HG03108 (cell line): ENCODE measurements at regions not wholly inside any gene's neighbourhood (a gene's known extent, or its start where the extent isn't known, plus 50 kb on each side); places are given as distances from the start of the nearest gene placed in this dataset.
A peak's percentile ranks its signal among the peaks of the same experiment; 100 is the strongest.
"Not testable (repeated sequence)": the region's sequence is repeated elsewhere in the genome, so short reads cannot be mapped to it uniquely, and the experiment has no call there.

ENCODE experiments used
- ATAC-seq: cut with Tn5 transposase; IDR thresholded peaks from one replicate; pipeline ENCODE4 v1.9.1; 2021; ENCODE audit warnings: moderate library complexity; ENCODE audit not compliant: unreplicated experiment

- ATAC-seq = no peak
These were observed 159.4 kb upstream of the KBTBD8 start for GRCh38 chr3:66838704-66839103.

- no peak for ATAC-seq
These were observed 158.6 kb upstream of the KBTBD8 start for GRCh38 chr3:66839508-66839907.

- not testable (repeated sequence) for ATAC-seq
These were observed 155.2 kb upstream of the KBTBD8 start for GRCh38 chr3:66842761-66843464.

GRCh38 chr3:66851894-66852613 is 146.1 kb upstream of the KBTBD8 start:
- ATAC-seq = no peak

- ATAC-seq = no peak
These were observed 143.4 kb upstream of the KBTBD8 start for GRCh38 chr3:66854601-66855151.

- ATAC-seq = peak; percentile 71
These were observed 141.6 kb upstream of the KBTBD8 start for GRCh38 chr3:66856533-66856932.

GRCh38 chr3:66858656-66859381 is 139.3 kb upstream of the KBTBD8 start:
- ATAC-seq = no peak

- no peak for ATAC-seq
These were observed 137.3 kb upstream of the KBTBD8 start for GRCh38 chr3:66860771-66861170.

GRCh38 chr3:66863205-66864111 is 134.6 kb upstream of the KBTBD8 start:
- no peak for ATAC-seq

GRCh38 chr3:66884659-66885058 is 113.4 kb upstream of the KBTBD8 start:
- no peak for ATAC-seq

GRCh38 chr3:66885326-66886000 is 112.6 kb upstream of the KBTBD8 start:
- ATAC-seq = no peak

GRCh38 chr3:66889750-66890494 is 108.2 kb upstream of the KBTBD8 start:
- ATAC-seq = no peak

GRCh38 chr3:66898155-66898554 is 100.0 kb upstream of the KBTBD8 start:
- no peak for ATAC-seq

GRCh38 chr3:66904336-66904735 is 93.8 kb upstream of the KBTBD8 start:
- ATAC-seq = no peak

GRCh38 chr3:66904831-66905493 is 93.1 kb upstream of the KBTBD8 start:
- no peak for ATAC-seq

- ATAC-seq = no peak
These were observed 91.0 kb upstream of the KBTBD8 start for GRCh38 chr3:66907136-66907535.

GRCh38 chr3:66910266-66911055 is 87.6 kb upstream of the KBTBD8 start:
- ATAC-seq = no peak

- no peak for ATAC-seq
These were observed 85.8 kb upstream of the KBTBD8 start for GRCh38 chr3:66912306-66912705.
